ENCODE measurements at regions not wholly inside any gene's neighbourhood (a gene's known extent, or its start where the extent isn't known, plus 50 kb on each side); places are given as distances from the start of the nearest gene placed in this dataset.
"Not testable (repeated sequence)": the region's sequence is repeated elsewhere in the genome, so short reads cannot be mapped to it uniquely, and the experiment has no call there.

DNA sequence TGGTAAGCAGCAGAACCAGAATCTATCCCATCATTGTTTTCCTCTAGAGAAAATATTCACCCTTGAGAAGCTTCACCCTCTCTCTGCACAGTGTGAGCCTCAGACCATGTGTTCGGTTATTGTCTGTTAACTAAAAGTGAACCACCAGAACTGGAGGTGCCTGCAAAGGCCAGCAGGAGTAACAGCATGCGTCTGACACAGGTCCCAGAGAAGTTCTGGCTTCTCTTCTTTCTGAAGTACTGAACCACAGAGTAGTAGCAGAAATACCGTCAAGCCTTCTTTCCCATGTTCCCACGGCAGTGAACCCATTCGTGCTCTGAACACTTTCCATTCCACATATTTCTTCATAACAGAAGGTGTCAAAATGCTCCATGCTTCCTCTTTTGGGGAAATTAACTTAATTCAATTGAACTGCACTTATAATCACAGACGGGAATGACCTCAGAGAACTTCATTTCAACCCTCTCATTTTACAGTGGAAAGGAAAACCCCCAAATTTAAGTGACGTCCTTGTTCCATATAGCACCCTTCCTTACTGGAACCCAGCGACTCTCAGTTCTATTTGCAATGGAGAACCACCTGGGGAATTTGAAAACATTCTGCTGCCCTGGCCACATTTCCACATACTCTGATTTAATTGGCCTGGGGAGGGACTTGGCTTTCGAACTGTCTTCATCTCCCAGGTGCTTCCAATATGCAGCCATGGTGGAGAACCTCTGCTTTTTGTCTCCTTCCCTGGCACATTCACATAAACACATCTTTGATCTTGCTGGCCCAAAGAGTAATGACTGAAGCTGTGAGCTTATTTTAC lies 519.1 kb downstream of the RNF144A start:
- DNase-seq: no peak

DNA sequence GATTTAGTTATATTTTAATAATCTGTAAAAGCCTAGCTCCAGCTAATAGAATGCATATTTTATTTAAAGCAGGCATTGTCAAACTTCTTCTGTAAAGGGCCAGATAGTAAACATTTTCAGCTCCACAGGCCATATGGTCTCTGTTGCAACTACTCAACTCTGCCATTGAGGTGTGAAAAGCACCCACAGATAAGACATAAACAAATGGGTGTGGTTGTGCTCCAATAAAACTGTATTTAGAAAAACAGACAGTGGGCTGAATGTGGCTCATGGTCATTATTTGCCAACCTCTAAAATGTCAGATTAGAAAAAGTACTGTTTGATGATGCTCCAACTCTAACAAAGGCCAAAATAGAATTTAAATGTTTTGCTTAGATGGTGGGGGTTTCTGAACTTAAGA lies 519.9 kb downstream of the RNF144A start:
- no peak for DNase-seq

GRCh38 chr2:7437716-7438632 lies 520.8 kb downstream of the RNF144A start:
- DNase-seq: no peak

DNA sequence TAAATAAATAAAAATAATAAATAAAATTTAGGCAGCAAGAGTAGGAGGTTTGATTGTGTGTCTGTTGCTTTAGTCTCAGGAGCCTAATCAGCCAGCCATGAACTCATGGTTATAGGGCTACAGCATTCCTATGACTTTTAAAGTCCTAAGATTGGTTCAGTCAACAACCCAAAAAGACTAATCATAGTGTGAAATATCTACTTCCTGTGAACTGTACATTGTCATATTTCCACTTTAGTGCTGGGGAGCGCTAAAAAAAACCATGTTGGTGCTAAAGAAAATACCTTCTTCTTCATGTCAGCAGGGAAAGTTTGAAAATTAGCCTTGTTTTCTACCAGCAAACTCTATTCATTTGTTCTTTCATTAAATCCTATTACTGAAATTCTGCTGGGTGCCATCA lies 521.6 kb downstream of the RNF144A start:
- DNase-seq: no peak

DNA sequence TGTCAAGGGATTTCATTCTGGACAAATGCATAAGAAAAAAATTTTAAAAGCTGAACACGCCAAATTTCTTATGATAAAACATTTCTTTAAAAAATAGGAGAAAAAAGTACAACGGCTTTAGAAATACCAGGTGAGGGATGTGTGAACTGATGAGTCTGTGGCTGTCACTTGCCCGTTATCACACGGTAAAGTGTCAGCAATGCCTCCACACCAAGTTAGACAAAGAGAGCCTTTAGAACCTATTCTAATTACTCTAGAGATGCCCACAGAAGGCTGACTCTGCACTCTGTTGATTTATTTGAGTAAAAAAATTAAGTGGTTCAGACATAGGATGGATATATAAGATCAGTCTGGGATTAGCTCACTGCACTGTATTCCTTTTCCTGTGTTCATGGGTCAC lies 523.8 kb downstream of the RNF144A start:
- no peak for DNase-seq

DNA sequence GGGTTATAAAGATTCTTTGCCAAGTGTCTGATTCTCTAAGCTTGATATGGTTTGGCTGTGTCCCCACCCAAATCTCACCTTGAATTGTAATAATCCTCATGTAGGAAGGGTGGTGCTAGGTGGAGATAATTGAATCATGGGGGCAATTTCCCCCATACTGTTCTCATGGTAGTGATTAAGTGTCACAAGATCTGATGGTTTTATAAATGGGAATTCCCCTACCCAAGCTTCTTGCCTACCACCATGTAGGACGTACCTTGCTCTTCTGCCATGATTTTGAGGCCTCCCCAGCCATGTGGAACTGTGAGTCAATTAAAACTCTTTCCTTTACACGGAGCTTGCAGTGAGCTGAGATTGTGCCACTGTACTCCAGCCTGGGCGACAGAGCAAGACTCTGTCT lies 524.6 kb downstream of the RNF144A start:
- not testable (repeated sequence) for DNase-seq

GRCh38 chr2:7444626-7445025 lies 527.4 kb downstream of the RNF144A start:
- no peak for DNase-seq

- no peak for DNase-seq
These were observed 531.5 kb downstream of the RNF144A start for GRCh38 chr2:7448578-7449264.

DNA sequence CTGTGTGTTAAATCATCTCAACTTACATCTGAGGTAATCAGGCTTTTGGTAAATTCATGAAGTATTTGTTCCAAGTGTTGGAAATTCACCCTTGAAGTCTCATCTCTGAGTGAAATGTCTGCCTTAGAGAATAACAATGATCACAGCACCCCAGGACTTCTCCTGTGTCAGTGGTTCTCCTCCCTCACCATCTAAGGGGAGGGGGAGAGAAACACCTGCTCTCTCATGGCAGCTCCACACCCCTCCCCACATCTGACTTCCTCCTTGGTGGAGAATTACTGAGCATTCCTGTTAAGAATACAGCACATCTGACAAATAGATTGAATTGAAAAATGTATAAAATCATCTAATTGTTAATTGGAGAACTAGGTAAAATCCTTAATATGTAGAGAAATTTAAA lies 532.1 kb downstream of the RNF144A start:
- DNase-seq: no peak

DNA sequence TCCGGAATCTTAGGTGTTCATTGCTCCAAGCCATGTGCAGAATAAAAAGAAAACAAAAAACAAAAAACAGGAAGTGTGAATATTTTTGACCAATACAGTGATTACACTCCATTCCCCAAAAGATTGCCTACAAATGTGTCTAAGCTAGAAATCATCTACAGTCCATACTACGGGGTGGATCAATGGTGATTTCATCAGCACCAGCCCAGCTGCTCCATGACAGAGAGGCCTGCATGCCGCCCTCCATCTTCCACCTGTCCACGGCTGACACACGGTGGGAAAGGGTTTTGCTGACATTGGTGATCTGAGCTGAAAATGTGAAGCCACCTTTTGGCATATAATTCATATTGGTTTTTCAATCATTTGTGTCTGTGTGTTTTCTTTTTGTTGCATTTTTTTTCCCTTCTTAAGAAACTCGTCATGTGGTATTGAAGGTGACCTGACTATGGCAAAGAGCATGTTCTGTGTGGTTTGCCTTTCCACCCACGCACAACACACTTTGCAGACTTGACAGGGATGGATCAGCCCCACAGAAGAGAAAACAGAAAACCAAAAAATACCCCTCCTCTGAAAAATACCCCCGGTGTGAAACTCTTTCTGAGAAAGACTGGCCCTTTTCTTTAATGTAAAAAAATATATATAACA lies 533.1 kb downstream of the RNF144A start:
- DNase-seq: no peak

- no peak for DNase-seq
These were observed 533.6 kb downstream of the RNF144A start for GRCh38 chr2:7450833-7451190.

GRCh38 chr2:7452110-7452876 lies 535.1 kb downstream of the RNF144A start:
- DNase-seq: no peak

DNA sequence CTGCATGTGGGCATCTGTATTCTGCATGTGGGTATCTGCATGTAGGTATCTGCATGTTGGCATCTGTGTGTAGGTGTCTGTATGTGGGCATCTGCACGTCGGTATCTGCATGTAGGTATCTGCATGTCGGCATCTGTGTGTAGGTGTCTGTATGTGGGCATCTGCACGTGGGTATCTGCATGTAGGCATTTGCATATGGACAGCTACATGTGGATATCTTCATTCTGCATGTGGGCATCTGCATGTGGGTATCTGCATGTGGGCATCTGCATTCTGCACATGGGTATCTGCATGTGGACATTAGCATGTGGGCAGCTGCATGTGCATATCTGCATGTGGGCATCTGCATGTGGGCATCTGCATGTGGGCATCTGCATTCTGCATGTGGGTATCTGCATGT lies 537.4 kb downstream of the RNF144A start:
- DNase-seq: no peak

GRCh38 chr2:7456762-7457161 lies 539.5 kb downstream of the RNF144A start:
- no peak for DNase-seq

DNA sequence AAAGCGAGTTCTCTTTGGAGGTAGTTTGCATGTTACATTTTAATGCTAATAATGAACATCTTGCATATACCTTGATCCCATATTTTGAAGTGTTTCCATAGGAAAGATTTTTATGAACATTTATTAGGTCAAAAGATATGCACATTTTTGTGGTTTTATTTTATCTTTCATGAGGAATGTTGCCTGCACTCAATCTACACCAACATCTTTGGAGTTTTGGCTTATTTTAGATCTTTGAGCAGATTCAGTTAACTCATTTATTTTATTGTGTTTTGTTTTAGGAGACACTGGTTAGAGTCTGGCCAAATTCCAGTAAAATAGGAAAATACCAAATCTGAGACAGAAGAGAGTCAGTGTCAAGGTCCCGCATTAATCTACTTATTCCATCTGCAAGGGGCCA lies 540.9 kb downstream of the RNF144A start:
- no peak for DNase-seq

DNA sequence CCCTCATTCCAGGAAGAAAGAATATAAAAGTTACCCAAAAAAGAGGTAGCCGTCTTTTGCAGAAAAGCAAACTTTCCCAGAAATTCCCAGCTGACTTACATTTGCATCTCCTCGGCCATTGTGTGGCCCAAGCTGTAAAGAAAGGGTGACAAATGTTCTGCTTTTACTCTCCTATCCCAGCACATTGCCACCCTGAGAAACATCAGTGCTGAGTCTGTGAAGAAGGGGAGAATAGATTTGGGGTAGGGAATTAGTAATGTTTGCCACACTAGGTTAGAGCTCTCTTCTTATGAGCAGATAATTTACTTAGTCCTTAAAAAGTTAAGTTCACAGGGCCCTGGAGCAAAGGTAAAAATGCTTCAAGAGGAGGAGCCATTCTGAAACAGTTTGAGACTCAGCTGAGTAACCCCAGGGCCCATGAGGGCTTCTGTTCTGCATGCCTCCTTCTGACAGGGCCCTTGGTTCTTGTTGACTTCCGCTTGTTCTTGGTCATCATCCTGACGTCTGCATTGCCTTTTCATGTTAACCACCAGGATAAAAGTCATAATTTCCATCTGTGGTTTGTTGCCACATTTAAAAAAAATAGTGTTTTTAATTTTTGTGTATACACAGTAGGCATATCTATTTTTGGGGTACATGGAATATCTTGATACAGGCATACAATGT lies 550.7 kb downstream of the RNF144A start:
- DNase-seq: no peak

GRCh38 chr2:7468448-7468828 lies 551.2 kb downstream of the RNF144A start:
- no peak for DNase-seq

DNA sequence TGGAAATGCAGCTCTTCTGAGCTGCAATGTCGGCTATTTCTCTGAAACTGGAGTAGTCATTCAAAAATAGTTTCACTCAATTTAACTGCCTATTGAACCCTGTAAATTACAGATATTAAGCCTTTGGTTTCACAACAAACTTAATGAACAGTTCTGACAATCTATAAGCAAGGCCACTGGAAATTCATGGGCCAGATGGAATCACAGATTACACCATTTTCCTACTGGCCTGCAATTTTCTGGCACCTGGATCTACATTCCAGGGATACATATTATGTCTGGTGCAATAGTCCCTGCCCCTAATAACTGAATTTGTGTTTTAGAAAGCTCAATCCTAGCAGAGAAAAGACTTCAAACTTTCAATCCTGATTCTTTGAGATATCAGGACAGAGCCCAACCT lies 551.7 kb downstream of the RNF144A start:
- no peak for DNase-seq

DNA sequence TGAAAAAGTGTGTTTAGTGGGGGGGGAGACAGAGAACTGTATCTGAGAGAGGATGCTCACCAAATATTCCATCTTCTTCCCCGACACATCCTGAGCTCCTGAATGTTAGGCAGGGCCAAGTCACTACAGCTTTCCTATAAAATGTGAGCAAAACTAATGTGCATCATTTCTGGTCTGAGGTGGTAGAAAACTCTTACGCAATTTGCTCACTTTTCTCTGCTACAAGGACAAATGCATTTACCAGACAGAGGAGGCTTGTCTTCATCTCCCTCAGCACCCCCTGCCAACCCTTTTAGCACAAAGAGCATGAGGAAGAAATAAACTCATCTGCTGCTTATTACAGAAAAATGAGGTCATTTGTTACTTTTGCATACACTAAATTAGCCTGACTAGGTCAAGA lies 554.0 kb downstream of the RNF144A start:
- DNase-seq: no peak

DNA sequence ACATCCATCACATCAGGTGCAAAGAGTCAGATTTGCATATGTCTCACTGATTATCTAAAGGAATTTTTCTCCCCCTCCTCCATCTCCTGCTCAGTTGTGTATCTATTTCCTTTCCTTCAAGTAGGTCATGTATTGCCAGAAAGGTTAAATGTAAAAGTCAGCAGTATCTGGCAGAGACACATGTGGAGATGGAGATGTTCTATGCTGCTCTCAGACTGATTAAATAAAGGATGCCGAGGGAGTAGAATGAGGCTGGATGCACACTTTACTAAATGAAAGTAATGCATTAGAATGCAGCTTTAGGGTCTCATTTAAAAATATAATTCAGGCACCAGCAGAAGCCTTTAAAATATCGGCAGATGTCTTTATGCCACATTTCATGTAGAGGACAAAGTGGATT lies 555.3 kb downstream of the RNF144A start:
- no peak for DNase-seq

DNA sequence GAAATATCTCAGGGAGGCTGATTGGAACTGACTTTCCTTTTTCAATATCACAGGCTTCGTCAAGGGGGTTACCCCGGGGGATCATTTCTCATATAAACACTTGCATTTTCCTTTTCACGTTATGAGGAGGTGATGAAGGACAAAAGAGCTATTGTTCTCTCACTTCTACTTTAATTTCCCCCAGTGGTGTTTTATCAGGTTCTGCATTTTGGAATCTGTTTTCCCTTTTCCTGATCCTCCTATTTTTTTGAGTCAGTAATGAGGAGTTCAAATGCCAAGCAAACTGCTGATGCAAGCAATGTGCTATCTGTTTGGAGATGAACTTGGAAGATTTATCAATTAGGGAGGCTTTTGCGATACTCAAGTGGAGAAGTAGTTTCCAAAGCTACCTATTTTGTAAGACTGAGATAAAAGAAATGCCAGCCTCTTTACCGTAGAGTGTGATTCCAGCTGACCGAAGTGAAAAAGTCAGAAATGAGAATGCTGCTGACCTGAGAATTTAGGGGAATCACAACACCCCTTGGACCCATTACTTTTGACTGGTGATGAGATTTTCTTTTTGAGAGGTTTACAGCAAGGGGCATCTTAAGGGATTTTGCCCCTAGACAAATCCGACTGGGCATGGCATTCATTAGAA lies 556.0 kb downstream of the RNF144A start:
- DNase-seq: no peak
